ENCODE measurements at regions not wholly inside any gene's neighbourhood (a gene's known extent, or its start where the extent isn't known, plus 50 kb on each side); places are given as distances from the start of the nearest gene placed in this dataset.

GRCh38 chr17:72212041-72212440 lies 91.2 kb downstream of the SOX9 start:
- DNase-seq: no peak

- DNase-seq: no peak
These were observed 94.7 kb downstream of the SOX9 start for GRCh38 chr17:72215490-72215889.

GRCh38 chr17:72215928-72216327 lies 95.1 kb downstream of the SOX9 start:
- no peak for DNase-seq

- DNase-seq: no peak
These were observed 98.5 kb downstream of the SOX9 start for GRCh38 chr17:72219137-72219823.

- no peak for DNase-seq
These were observed 99.1 kb downstream of the SOX9 start for GRCh38 chr17:72219824-72220493.

GRCh38 chr17:72222661-72223380 lies 102.0 kb downstream of the SOX9 start:
- DNase-seq: no peak

GRCh38 chr17:72223866-72224291 lies 103.1 kb downstream of the SOX9 start:
- DNase-seq: no peak

GRCh38 chr17:72226322-72226721 lies 105.5 kb downstream of the SOX9 start:
- DNase-seq: no peak

GRCh38 chr17:72233986-72234385 lies 113.2 kb downstream of the SOX9 start:
- no peak for DNase-seq

- DNase-seq: no peak
These were observed 114.2 kb downstream of the SOX9 start for GRCh38 chr17:72234985-72235384.

- DNase-seq: no peak
These were observed 116.3 kb downstream of the SOX9 start for GRCh38 chr17:72236980-72237633.

- DNase-seq: no peak
These were observed 117.4 kb downstream of the SOX9 start for GRCh38 chr17:72238157-72238673.

GRCh38 chr17:72239548-72239947 lies 118.7 kb downstream of the SOX9 start:
- DNase-seq: no peak

GRCh38 chr17:72240333-72240732 lies 119.5 kb downstream of the SOX9 start:
- DNase-seq: no peak

GRCh38 chr17:72244494-72244893 lies 123.7 kb downstream of the SOX9 start:
- DNase-seq: no peak

GRCh38 chr17:72244956-72245355 lies 124.1 kb downstream of the SOX9 start:
- no peak for DNase-seq

- DNase-seq: no peak
These were observed 128.6 kb downstream of the SOX9 start for GRCh38 chr17:72249441-72249840.

- no peak for DNase-seq
These were observed 129.4 kb downstream of the SOX9 start for GRCh38 chr17:72250206-72250605.

GRCh38 chr17:72253597-72253996 lies 132.8 kb downstream of the SOX9 start:
- no peak for DNase-seq

- no peak for DNase-seq
These were observed 134.1 kb downstream of the SOX9 start for GRCh38 chr17:72254808-72255449.

GRCh38 chr17:72255481-72255880 lies 134.7 kb downstream of the SOX9 start:
- no peak for DNase-seq

GRCh38 chr17:72258711-72259110 lies 137.9 kb downstream of the SOX9 start:
- no peak for DNase-seq

- DNase-seq: no peak
These were observed 139.1 kb downstream of the SOX9 start for GRCh38 chr17:72259922-72260321.
